ENCODE measurements at regions not wholly inside any gene's neighbourhood (a gene's known extent, or its start where the extent isn't known, plus 50 kb on each side); places are given as distances from the start of the nearest gene placed in this dataset.

- WGBS, 2 donors = 69 to 74% methylated on average over 4 of the region's 4 CpGs
- no peaks in the 10 kb centered on the region for H3K9me3 ChIP-seq
- no peaks in the 10 kb centered on the region for H3K4me1 ChIP-seq
- H3K27me3 ChIP-seq = no peaks in the 10 kb centered on the region
- no peaks in the 10 kb centered on the region for H3K36me3 ChIP-seq
- no peak overlapping the region for H3K4me3 ChIP-seq
- no peak for DNase-seq
- no peak for TF ChIP-seq CTCF (IDR thresholded peaks at IDR 0.05)
- TF ChIP-seq POLR2A (IDR thresholded peaks at IDR 0.05) = no peak
- intact Hi-C loops (cut with DNase I) = no loop called here
- H3K27ac ChIP-seq = no peak overlapping the region
These were observed 1376.1 kb upstream of the TENM4 start for GRCh38 chr11:80816966-80817365.

- no peaks in the 10 kb centered on the region for H3K36me3 ChIP-seq
- H3K27me3 ChIP-seq = no peaks in the 10 kb centered on the region
- no peaks in the 10 kb centered on the region for H3K4me1 ChIP-seq
- TF ChIP-seq POLR2A (IDR thresholded peaks at IDR 0.05) (no peak), CTCF (IDR thresholded peaks at IDR 0.05) (no peak)
- DNase-seq = no peak
- no peaks in the 10 kb centered on the region for H3K9me3 ChIP-seq
- no peak overlapping the region for H3K27ac ChIP-seq
- no peak overlapping the region for H3K4me3 ChIP-seq
- 60 to 71% methylated on average over 1 of the region's 1 CpG for WGBS, 2 donors
- intact Hi-C loops (cut with DNase I) = no loop called here
These were observed 1375.6 kb upstream of the TENM4 start for GRCh38 chr11:80816454-80816847.

GRCh38 chr11:80815752-80816453, 1375.1 kb upstream of the TENM4 start:
- no peaks in the 10 kb centered on the region for H3K27me3 ChIP-seq
- no peaks in the 10 kb centered on the region for H3K9me3 ChIP-seq
- intact Hi-C loops (cut with DNase I) = no loop called here
- no peak overlapping the region for H3K27ac ChIP-seq
- no peak overlapping the region for H3K4me3 ChIP-seq
- H3K36me3 ChIP-seq = no peaks in the 10 kb centered on the region
- DNase-seq = no peak
- no peak for TF ChIP-seq CTCF (IDR thresholded peaks at IDR 0.05)
- no peak for TF ChIP-seq POLR2A (IDR thresholded peaks at IDR 0.05)
- WGBS, 2 donors = 18 to 33% methylated on average over 3 of the region's 3 CpGs
- H3K4me1 ChIP-seq = no peaks in the 10 kb centered on the region

- intact Hi-C loops (cut with DNase I) = no loop called here
- H3K9me3 ChIP-seq = no peaks in the 10 kb centered on the region
- H3K36me3 ChIP-seq = no peaks in the 10 kb centered on the region
- 62 to 87% methylated on average over 1 of the region's 1 CpG for WGBS, 2 donors
- no peak overlapping the region for H3K27ac ChIP-seq
- no peak for TF ChIP-seq CTCF (IDR thresholded peaks at IDR 0.05)
- TF ChIP-seq POLR2A (IDR thresholded peaks at IDR 0.05) = no peak
- no peak for DNase-seq
- no peak overlapping the region for H3K4me3 ChIP-seq
- peaks cover 0 to 6% (median 0%) of the 10 kb centered on the region in 3 donors for H3K4me1 ChIP-seq
- H3K27me3 ChIP-seq = no peaks in the 10 kb centered on the region
These were observed 1374.0 kb upstream of the TENM4 start for GRCh38 chr11:80814813-80815212.

- Histone ChIP-seq H3K4me1 (peaks cover 0 to 6% (median 0%) of the 10 kb centered on the region in 3 donors), H3K27ac (no peak overlapping the region), H3K4me3 (no peak overlapping the region), H3K36me3 (no peaks in the 10 kb centered on the region), H3K9me3 (no peaks in the 10 kb centered on the region), H3K27me3 (no peaks in the 10 kb centered on the region)
- no peak for TF ChIP-seq CTCF (IDR thresholded peaks at IDR 0.05)
- TF ChIP-seq POLR2A (IDR thresholded peaks at IDR 0.05) = no peak
- intact Hi-C loops (cut with DNase I) = no loop called here
- WGBS, 2 donors = 30 to 43% methylated on average over 4 of the region's 4 CpGs
- no peak for DNase-seq
These were observed 1369.9 kb upstream of the TENM4 start for GRCh38 chr11:80810695-80811094.
